ENCODE measurements at regions not wholly inside any gene's neighbourhood (a gene's known extent, or its start where the extent isn't known, plus 50 kb on each side); places are given as distances from the start of the nearest gene placed in this dataset.

GRCh38 chr20:39795401-39796272, 833.5 kb downstream of the DHX35 start:
- no peak for DNase-seq

GRCh38 chr20:39792334-39792733, 830.2 kb downstream of the DHX35 start:
- DNase-seq, result no peak

GRCh38 chr20:39789411-39789810, 827.3 kb downstream of the DHX35 start:
- DNase-seq, result no peak

GRCh38 chr20:39785252-39785917, 823.2 kb downstream of the DHX35 start:
- no peak for DNase-seq

GRCh38 chr20:39784693-39785092, 822.5 kb downstream of the DHX35 start:
- DNase-seq, result no peak

- no peak for DNase-seq
Measured at GRCh38 chr20:39778847-39779604, 816.9 kb downstream of the DHX35 start.

- DNase-seq, result no peak
Measured at GRCh38 chr20:39778431-39778830, 816.3 kb downstream of the DHX35 start.

GRCh38 chr20:39777610-39778009, 815.5 kb downstream of the DHX35 start:
- DNase-seq, result no peak

- no peak for DNase-seq
Measured at GRCh38 chr20:39775110-39775509, 813.0 kb downstream of the DHX35 start.

- DNase-seq, result no peak
Measured at GRCh38 chr20:39773380-39774000, 811.3 kb downstream of the DHX35 start.

GRCh38 chr20:39767352-39767751, 805.2 kb downstream of the DHX35 start:
- DNase-seq, result no peak

GRCh38 chr20:39766333-39766732, 804.2 kb downstream of the DHX35 start:
- no peak for DNase-seq

- DNase-seq, result no peak
Measured at GRCh38 chr20:39762716-39763115, 800.6 kb downstream of the DHX35 start.

- no peak for DNase-seq
Measured at GRCh38 chr20:39758876-39759275, 796.7 kb downstream of the DHX35 start.

GRCh38 chr20:39756828-39757227, 794.7 kb downstream of the DHX35 start:
- DNase-seq, result no peak

- no peak for DNase-seq
Measured at GRCh38 chr20:39756369-39756768, 794.2 kb downstream of the DHX35 start.

- DNase-seq, result no peak
Measured at GRCh38 chr20:39752262-39752876, 790.2 kb downstream of the DHX35 start.

GRCh38 chr20:39751557-39752137, 789.5 kb downstream of the DHX35 start:
- no peak for DNase-seq

- DNase-seq, result no peak
Measured at GRCh38 chr20:39745380-39745779, 783.2 kb downstream of the DHX35 start.

GRCh38 chr20:39738651-39739050, 776.5 kb downstream of the DHX35 start:
- DNase-seq, result no peak

GRCh38 chr20:39736434-39737327, 774.5 kb downstream of the DHX35 start:
- no peak for DNase-seq

All from NCI-H1417 treated with DMSO at 0.1 percent for 48 hours (cell line).